Astrocyte of the cerebellum (primary cell): ENCODE measurements at regions not wholly inside any gene's neighbourhood (a gene's known extent, or its start where the extent isn't known, plus 50 kb on each side); places are given as distances from the start of the nearest gene placed in this dataset.
"Not testable (repeated sequence)": the region's sequence is repeated elsewhere in the genome, so short reads cannot be mapped to it uniquely, and the experiment has no call there.

Source experiments
- DNase-seq: peaks from one replicate; pipeline ENCODE4 v3.0.0-alpha.2; 2011; ENCODE audit warnings: low read depth
- H3K4me3 ChIP-seq: 2 replicates; pipeline ENCODE4 v1.5.1; 2011; ENCODE audit warnings: mild to moderate bottlenecking, low read depth, low read length, moderate library complexity
- CTCF ChIP-seq: IDR thresholded peaks from 2 replicates; pipeline ENCODE4 v1.5.1; 2012; ENCODE audit warnings: low read length, low read depth, moderate library complexity, mild to moderate bottlenecking; ENCODE audit errors: missing control alignments
- in situ Hi-C: cut with HindIII; loops from 2 replicates; pipeline ENCODE4 v1.10.0; 2017; ENCODE audit warnings: low sequenced_read_pairs

GRCh38 chr11:97703851-97704250, 1314.0 kb downstream of the JRKL start:
- no peak for TF ChIP-seq CTCF
- in situ Hi-C loops: no loop called here

GRCh38 chr11:97705441-97705840, 1315.3 kb upstream of the CNTN5 start:
- in situ Hi-C loops, H3K4me3 ChIP-seq, DNase-seq: not testable (repeated sequence)

More at GRCh38 chr11:97703851-97704250, 1314.0 kb downstream of the JRKL start:
- no peak for DNase-seq
- H3K4me3 ChIP-seq: no peak overlapping the region

DNA sequence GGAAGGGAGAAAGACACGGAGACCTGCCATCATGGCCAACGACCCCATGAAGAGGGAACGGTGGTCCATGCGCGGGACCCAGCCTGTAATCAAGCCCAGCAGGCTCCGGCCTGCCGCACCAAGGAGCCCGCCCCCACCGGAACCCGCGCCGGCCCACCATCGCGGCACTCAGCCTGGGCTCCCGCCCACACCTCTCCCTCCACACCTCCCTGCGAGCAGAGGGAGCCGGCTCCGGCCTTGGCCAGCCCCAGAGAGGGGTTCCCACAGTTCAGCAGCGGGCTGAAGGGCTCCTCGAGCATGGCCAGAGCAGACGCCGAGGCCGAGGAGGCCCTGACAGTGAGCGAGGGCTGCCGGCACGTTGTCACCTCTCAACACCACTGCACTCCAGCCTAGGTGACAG, 1302.8 kb upstream of the CNTN5 start:
- no peak overlapping the region for H3K4me3 ChIP-seq
- in situ Hi-C loops: no loop called here
- TF ChIP-seq CTCF: no peak
- no peak for DNase-seq

DNA sequence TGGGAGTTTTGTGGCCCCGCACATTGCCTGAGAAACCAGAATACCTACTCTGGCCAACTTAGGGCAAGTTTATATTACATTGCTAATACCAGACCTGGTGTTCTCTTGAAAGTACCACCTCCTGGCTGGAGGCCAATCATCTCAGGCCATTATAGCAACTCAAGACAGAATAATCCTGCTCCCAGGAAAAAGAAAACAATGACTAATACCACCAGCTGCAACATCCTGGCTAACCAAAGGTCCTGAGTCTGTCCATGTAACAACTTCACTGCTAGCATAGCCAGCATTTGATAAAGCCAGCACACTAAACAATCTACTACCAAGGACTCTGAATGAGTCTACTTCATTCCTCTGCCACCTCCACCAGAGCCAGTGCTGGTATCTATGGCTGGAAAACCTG, 1298.7 kb upstream of the CNTN5 start:
- DNase-seq: peak; percentile 85
- no peak for TF ChIP-seq CTCF
- in situ Hi-C loops: no loop called here

GRCh38 chr11:97722721-97723120, 1298.0 kb upstream of the CNTN5 start:
- in situ Hi-C loops: no loop called here
- no peak for DNase-seq
- no peak for TF ChIP-seq CTCF
- no peak overlapping the region for H3K4me3 ChIP-seq

More for the DNA sequence above, 1298.7 kb upstream of the CNTN5 start:
- H3K4me3 ChIP-seq: no peak overlapping the region

- no peak overlapping the region for H3K4me3 ChIP-seq
- TF ChIP-seq CTCF: no peak
- no peak for DNase-seq
- in situ Hi-C loops: no loop called here
Measured at GRCh38 chr11:97729546-97730272, 1291.0 kb upstream of the CNTN5 start.

DNA sequence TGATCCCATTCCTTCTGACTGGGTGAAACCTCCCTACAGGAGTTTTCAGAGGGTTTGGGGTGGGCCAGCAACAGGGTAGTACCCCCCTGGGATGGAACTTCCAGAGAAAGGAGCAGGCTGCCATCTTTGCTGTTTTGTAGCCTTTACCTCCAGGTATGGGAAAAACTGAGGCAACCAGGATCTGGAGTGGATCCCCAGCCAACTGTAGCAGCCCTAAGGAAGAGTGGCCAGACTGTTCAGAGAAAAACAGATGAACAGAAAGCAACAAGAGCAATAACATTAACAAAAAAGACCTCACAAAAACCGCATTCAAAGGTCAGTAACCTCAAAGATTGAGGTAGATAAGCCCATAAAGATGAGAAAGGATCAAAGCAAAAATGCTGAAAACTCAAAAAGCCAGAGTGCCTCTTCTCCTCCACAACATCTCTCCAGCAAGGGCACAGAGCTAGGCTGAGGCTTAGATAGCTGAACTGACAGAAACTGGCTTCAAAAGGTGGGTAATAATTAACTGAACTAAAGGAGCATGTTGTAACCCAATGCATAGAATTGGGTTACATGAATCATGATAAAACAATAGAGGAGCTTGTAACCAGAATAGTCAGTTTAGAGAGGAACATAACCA, 1288.6 kb upstream of the CNTN5 start:
- no peak for TF ChIP-seq CTCF
- in situ Hi-C loops: no loop called here
- no peak for DNase-seq
- H3K4me3 ChIP-seq: no peak overlapping the region
